ENCODE measurements at regions not wholly inside any gene's neighbourhood (a gene's known extent, or its start where the extent isn't known, plus 50 kb on each side); places are given as distances from the start of the nearest gene placed in this dataset.

GRCh38 chr18:73007195-73007914 is 139.6 kb upstream of the NETO1 start:
- H3K4me1 Mint-ChIP-seq (ENCODE audit: unreplicated experiment) = no peaks in the 10 kb centered on the region
- H3K27me3 Mint-ChIP-seq = no peaks in the 10 kb centered on the region
- no peaks in the 10 kb centered on the region for H3K36me3 Mint-ChIP-seq
- H3K27ac Mint-ChIP-seq = no peak overlapping the region
- TF ChIP-seq CTCF (conservative IDR thresholded peaks at IDR 0.05) = no peak
- no peaks in the 10 kb centered on the region for H3K9me3 Mint-ChIP-seq
- no peak for DNase-seq (ENCODE audit: extremely low spot score, unreplicated experiment)
- H3K4me3 Mint-ChIP-seq = no peak overlapping the region

- no peak for DNase-seq (ENCODE audit: extremely low spot score, unreplicated experiment)
- Mint-ChIP-seq H3K4me3 (no peak overlapping the region), H3K4me1 (ENCODE audit: unreplicated experiment) (no peaks in the 10 kb centered on the region), H3K36me3 (no peaks in the 10 kb centered on the region), H3K27ac (no peak overlapping the region), H3K27me3 (no peaks in the 10 kb centered on the region), H3K9me3 (no peaks in the 10 kb centered on the region)
- no peak for TF ChIP-seq CTCF (conservative IDR thresholded peaks at IDR 0.05)
Measured at GRCh38 chr18:73006331-73006730, 138.5 kb upstream of the NETO1 start.

GRCh38 chr18:73004260-73004659 is 136.5 kb upstream of the NETO1 start:
- Mint-ChIP-seq H3K4me1 (ENCODE audit: unreplicated experiment) (no peaks in the 10 kb centered on the region), H3K4me3 (no peak overlapping the region), H3K27ac (no peak overlapping the region), H3K27me3 (no peaks in the 10 kb centered on the region), H3K36me3 (no peaks in the 10 kb centered on the region), H3K9me3 (no peaks in the 10 kb centered on the region)
- TF ChIP-seq CTCF (conservative IDR thresholded peaks at IDR 0.05) = no peak
- DNase-seq (ENCODE audit: extremely low spot score, unreplicated experiment) = no peak

- Mint-ChIP-seq H3K4me1 (ENCODE audit: unreplicated experiment) (no peaks in the 10 kb centered on the region), H3K4me3 (no peak overlapping the region), H3K36me3 (no peaks in the 10 kb centered on the region), H3K27me3 (no peaks in the 10 kb centered on the region), H3K9me3 (no peaks in the 10 kb centered on the region), H3K27ac (no peak overlapping the region)
- TF ChIP-seq CTCF (conservative IDR thresholded peaks at IDR 0.05) = no peak
- DNase-seq (ENCODE audit: extremely low spot score, unreplicated experiment) = no peak
Measured at GRCh38 chr18:72999971-73000607, 132.3 kb upstream of the NETO1 start.

GRCh38 chr18:72995558-72995957 is 127.8 kb upstream of the NETO1 start:
- Mint-ChIP-seq H3K4me1 (ENCODE audit: unreplicated experiment) (peaks cover 4% of the 10 kb centered on the region), H3K27me3 (no peaks in the 10 kb centered on the region), H3K27ac (no peak overlapping the region), H3K36me3 (no peaks in the 10 kb centered on the region), H3K4me3 (no peak overlapping the region), H3K9me3 (no peaks in the 10 kb centered on the region)
- no peak for DNase-seq (ENCODE audit: extremely low spot score, unreplicated experiment)
- TF ChIP-seq CTCF (conservative IDR thresholded peaks at IDR 0.05) = no peak

Measured in type B pancreatic cell (in vitro differentiated cells).